ENCODE measurements at regions not wholly inside any gene's neighbourhood (a gene's known extent, or its start where the extent isn't known, plus 50 kb on each side); places are given as distances from the start of the nearest gene placed in this dataset.

- no peak overlapping the region for H3K27ac Mint-ChIP-seq (ENCODE audit: unreplicated experiment)
- TF ChIP-seq CTCF (IDR thresholded peaks at IDR 0.05; ENCODE audit: insufficient read depth in 1 of 2, low read depth in 1 of 2, low read length in 1 of 2, severe bottlenecking in 1 of 2, unreplicated experiment in 1 of 2), result no peak
- no peaks in the 10 kb centered on the region for H3K36me3 ChIP-seq (ENCODE audit: control insufficient read depth, insufficient read depth, low read length)
- POLR2A ChIA-PET, result no interaction called here
- intact Hi-C loops (cut with micrococcal nuclease; ENCODE audit: unreplicated experiment), result no loop called here
- no peak overlapping the region for H3K4me3 Mint-ChIP-seq (ENCODE audit: unreplicated experiment)
- CTCF ChIA-PET, result no interaction called here
- H3K36me3 Mint-ChIP-seq (ENCODE audit: insufficient read depth, unreplicated experiment), result no peaks in the 10 kb centered on the region
- no peaks in the 10 kb centered on the region for H3K9me3 ChIP-seq
- no TSS peak for BruUV-seq (replicated peaks)
- DNase-seq, result no peak
- no peaks in the 10 kb centered on the region for H3K9me3 Mint-ChIP-seq (ENCODE audit: unreplicated experiment)
- H3K4me3 ChIP-seq (ENCODE audit: low read depth, low read length), result no peak overlapping the region
- H3K4me1 ChIP-seq, result no peaks in the 10 kb centered on the region
- H3K27me3 ChIP-seq (replicated peaks; ENCODE audit: control insufficient read depth, insufficient read depth, low read length), result no peaks in the 10 kb centered on the region
- H3K4me1 Mint-ChIP-seq (ENCODE audit: low read depth, unreplicated experiment), result no peaks in the 10 kb centered on the region
- no peaks in the 10 kb centered on the region for H3K27me3 Mint-ChIP-seq (ENCODE audit: insufficient read depth, unreplicated experiment)
Measured at GRCh38 chr5:74454263-74455030, 186.1 kb downstream of the ENC1 start.

- Mint-ChIP-seq H3K27ac (ENCODE audit: unreplicated experiment) (no peak overlapping the region), H3K36me3 (ENCODE audit: insufficient read depth, unreplicated experiment) (no peaks in the 10 kb centered on the region), H3K27me3 (ENCODE audit: insufficient read depth, unreplicated experiment) (no peaks in the 10 kb centered on the region), H3K4me1 (ENCODE audit: low read depth, unreplicated experiment) (no peaks in the 10 kb centered on the region), H3K4me3 (ENCODE audit: unreplicated experiment) (no peak overlapping the region), H3K9me3 (ENCODE audit: unreplicated experiment) (no peaks in the 10 kb centered on the region)
- Histone ChIP-seq H3K4me1 (no peaks in the 10 kb centered on the region), H3K9me3 (no peaks in the 10 kb centered on the region), H3K4me3 (ENCODE audit: low read depth, low read length) (no peak overlapping the region), H3K27me3 (replicated peaks; ENCODE audit: control insufficient read depth, insufficient read depth, low read length) (no peaks in the 10 kb centered on the region), H3K36me3 (ENCODE audit: control insufficient read depth, insufficient read depth, low read length) (no peaks in the 10 kb centered on the region)
- no peak for TF ChIP-seq CTCF (IDR thresholded peaks at IDR 0.05; ENCODE audit: insufficient read depth in 1 of 2, low read depth in 1 of 2, low read length in 1 of 2, severe bottlenecking in 1 of 2, unreplicated experiment in 1 of 2)
- POLR2A ChIA-PET, result no interaction called here
- DNase-seq, result no peak
- CTCF ChIA-PET, result no interaction called here
- intact Hi-C loops (cut with micrococcal nuclease; ENCODE audit: unreplicated experiment), result no loop called here
- BruUV-seq (replicated peaks), result no TSS peak
Measured at GRCh38 chr5:74452856-74453255, 187.7 kb downstream of the ENC1 start.

GRCh38 chr5:74450095-74450494 is 190.4 kb downstream of the ENC1 start:
- no peak overlapping the region for H3K4me3 Mint-ChIP-seq (ENCODE audit: unreplicated experiment)
- CTCF ChIA-PET, result no interaction called here
- POLR2A ChIA-PET, result no interaction called here
- no peaks in the 10 kb centered on the region for H3K36me3 Mint-ChIP-seq (ENCODE audit: insufficient read depth, unreplicated experiment)
- no peaks in the 10 kb centered on the region for H3K4me1 Mint-ChIP-seq (ENCODE audit: low read depth, unreplicated experiment)
- H3K27me3 Mint-ChIP-seq (ENCODE audit: insufficient read depth, unreplicated experiment), result no peaks in the 10 kb centered on the region
- TF ChIP-seq CTCF (IDR thresholded peaks at IDR 0.05; ENCODE audit: insufficient read depth in 1 of 2, low read depth in 1 of 2, low read length in 1 of 2, severe bottlenecking in 1 of 2, unreplicated experiment in 1 of 2), result no peak
- H3K27ac Mint-ChIP-seq (ENCODE audit: unreplicated experiment), result no peak overlapping the region
- H3K9me3 Mint-ChIP-seq (ENCODE audit: unreplicated experiment), result no peaks in the 10 kb centered on the region
- intact Hi-C loops (cut with micrococcal nuclease; ENCODE audit: unreplicated experiment), result no loop called here
- Histone ChIP-seq H3K4me1 (no peaks in the 10 kb centered on the region), H3K36me3 (ENCODE audit: control insufficient read depth, insufficient read depth, low read length) (no peaks in the 10 kb centered on the region), H3K4me3 (ENCODE audit: low read depth, low read length) (no peak overlapping the region), H3K27me3 (replicated peaks; ENCODE audit: control insufficient read depth, insufficient read depth, low read length) (no peaks in the 10 kb centered on the region), H3K9me3 (no peaks in the 10 kb centered on the region)
- BruUV-seq (replicated peaks), result no TSS peak
- DNase-seq, result no peak
